ENCODE measurements at regions not wholly inside any gene's neighbourhood (a gene's known extent, or its start where the extent isn't known, plus 50 kb on each side); places are given as distances from the start of the nearest gene placed in this dataset.

DNA sequence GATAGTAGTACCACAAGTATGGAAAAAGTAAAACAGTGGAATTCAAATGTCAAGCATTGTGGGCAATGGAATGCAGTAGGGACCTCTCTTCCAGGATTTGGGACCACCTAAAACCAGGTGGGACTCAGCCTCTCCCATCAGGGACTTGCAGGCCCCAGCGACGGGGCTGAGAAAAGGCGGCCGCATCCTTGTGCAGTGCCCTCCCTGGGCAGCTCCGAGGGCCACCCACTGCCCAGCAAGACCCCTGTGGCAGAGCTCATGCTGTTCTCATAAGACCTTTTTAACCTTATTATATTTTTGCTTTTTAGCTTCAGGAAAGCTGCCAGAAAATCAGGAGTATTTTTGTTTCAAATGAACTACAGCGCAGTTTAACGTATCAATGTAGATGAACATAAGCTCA is 142.6 kb upstream of the RPS6KA2 start:
- in situ Hi-C loops (cut with MboI; ENCODE audit: low sequenced_read_pairs, unreplicated experiment): loop anchor here (10.0 kb wide), 2 partner anchors 215 to 385 kb away; partner anchors contain the start of gene GPR31
- TF ChIP-seq, protein P1, sequence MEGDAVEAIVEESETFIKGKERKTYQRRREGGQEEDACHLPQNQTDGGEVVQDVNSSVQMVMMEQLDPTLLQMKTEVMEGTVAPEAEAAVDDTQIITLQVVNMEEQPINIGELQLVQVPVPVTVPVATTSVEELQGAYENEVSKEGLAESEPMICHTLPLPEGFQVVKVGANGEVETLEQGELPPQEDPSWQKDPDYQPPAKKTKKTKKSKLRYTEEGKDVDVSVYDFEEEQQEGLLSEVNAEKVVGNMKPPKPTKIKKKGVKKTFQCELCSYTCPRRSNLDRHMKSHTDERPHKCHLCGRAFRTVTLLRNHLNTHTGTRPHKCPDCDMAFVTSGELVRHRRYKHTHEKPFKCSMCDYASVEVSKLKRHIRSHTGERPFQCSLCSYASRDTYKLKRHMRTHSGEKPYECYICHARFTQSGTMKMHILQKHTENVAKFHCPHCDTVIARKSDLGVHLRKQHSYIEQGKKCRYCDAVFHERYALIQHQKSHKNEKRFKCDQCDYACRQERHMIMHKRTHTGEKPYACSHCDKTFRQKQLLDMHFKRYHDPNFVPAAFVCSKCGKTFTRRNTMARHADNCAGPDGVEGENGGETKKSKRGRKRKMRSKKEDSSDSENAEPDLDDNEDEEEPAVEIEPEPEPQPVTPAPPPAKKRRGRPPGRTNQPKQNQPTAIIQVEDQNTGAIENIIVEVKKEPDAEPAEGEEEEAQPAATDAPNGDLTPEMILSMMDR (IDR thresholded peaks at IDR 0.05; ENCODE audit: borderline replicate concordance, control extremely low read depth, extremely low read depth, insufficient read depth, missing control alignments): no peak
- DNase-seq (ENCODE audit: low spot score): no peak

DNA sequence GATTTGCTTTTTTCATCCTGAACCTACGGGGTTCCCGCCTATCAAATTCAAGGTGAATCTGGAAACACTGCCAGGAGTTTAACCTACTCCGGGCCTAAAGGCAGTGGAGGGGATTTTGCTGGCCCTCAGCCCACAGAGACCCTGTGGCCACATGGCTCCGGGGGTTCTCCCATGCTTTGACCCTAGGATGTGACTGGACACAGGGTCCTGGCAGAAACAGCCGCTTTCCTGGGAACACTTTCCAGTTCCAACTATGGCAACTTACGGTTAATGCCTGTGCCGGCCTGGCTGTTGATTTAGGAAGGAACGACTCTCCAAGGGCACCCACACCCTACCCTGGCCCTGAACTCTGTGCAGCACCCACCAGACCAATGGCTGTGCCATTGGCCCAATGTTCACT is 141.7 kb upstream of the RPS6KA2 start:
- no peak for DNase-seq (ENCODE audit: low spot score)
- TF ChIP-seq, protein P1 (IDR thresholded peaks at IDR 0.05; ENCODE audit: borderline replicate concordance, control extremely low read depth, extremely low read depth, insufficient read depth, missing control alignments): no peak
- in situ Hi-C loops (cut with MboI; ENCODE audit: low sequenced_read_pairs, unreplicated experiment): no loop called here

DNA sequence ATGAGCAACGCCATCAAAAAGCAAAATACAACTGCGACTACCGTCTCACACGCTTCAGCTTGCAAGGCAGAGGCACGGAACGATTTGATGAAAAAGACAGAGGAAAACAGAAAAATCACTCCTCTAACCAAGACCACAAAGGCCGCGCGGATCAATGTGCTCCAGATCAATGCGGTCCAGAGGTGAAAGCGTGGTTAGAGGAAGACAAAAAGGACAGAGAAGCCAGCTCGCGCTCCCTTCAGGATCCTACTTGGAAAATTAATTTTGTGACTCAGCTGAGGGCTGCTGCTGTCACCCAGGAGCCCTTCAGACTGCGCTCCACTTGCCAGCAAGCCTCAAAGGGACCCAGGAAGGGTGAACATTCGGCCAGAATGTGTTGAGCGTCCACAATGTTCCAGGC is 140.2 kb upstream of the RPS6KA2 start:
- in situ Hi-C loops (cut with MboI; ENCODE audit: low sequenced_read_pairs, unreplicated experiment): no loop called here
- DNase-seq (ENCODE audit: low spot score): no peak
- TF ChIP-seq, protein P1 (IDR thresholded peaks at IDR 0.05; ENCODE audit: borderline replicate concordance, control extremely low read depth, extremely low read depth, insufficient read depth, missing control alignments): no peak

DNA sequence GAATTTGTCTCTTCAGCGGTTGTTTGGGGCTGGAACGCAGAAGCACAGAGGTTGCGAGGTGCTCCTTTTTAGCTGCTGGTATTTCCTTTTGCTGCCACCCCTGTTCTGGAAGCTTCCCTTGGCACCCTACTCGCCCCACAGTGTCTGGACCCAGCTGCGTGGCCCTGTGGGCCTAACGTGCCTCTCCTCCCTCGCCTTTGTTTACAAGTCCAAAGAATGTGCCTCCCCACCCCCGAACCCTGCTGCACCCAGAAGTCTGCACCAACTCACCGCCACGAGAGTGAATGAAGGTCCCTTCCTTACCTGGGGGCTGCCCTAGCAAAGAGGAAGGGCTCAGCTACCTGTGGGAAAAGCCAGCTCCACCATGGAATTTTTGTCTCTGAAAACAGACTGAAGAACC is 139.7 kb upstream of the RPS6KA2 start:
- TF ChIP-seq, protein P1 (IDR thresholded peaks at IDR 0.05; ENCODE audit: borderline replicate concordance, control extremely low read depth, extremely low read depth, insufficient read depth, missing control alignments): no peak
- in situ Hi-C loops (cut with MboI; ENCODE audit: low sequenced_read_pairs, unreplicated experiment): no loop called here
- no peak for DNase-seq (ENCODE audit: low spot score)

DNA sequence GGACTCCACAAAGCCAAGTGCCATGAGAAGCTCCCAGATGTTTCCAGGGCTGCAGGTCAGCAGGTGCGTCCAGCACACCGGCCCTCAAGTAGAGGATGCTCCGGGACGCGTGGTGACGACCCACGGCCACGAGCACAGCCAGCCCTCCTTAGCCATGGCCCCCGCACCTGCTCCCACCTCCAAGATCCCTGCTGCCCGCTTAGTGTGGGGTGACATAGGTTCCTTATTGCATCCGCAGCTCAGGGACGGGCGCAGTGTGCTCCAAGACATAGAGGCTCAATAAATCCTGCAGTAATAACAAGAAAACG is 138.1 kb upstream of the RPS6KA2 start:
- no peak for DNase-seq (ENCODE audit: low spot score)
- in situ Hi-C loops (cut with MboI; ENCODE audit: low sequenced_read_pairs, unreplicated experiment): no loop called here
- TF ChIP-seq, protein P1 (IDR thresholded peaks at IDR 0.05; ENCODE audit: borderline replicate concordance, control extremely low read depth, extremely low read depth, insufficient read depth, missing control alignments): no peak

DNA sequence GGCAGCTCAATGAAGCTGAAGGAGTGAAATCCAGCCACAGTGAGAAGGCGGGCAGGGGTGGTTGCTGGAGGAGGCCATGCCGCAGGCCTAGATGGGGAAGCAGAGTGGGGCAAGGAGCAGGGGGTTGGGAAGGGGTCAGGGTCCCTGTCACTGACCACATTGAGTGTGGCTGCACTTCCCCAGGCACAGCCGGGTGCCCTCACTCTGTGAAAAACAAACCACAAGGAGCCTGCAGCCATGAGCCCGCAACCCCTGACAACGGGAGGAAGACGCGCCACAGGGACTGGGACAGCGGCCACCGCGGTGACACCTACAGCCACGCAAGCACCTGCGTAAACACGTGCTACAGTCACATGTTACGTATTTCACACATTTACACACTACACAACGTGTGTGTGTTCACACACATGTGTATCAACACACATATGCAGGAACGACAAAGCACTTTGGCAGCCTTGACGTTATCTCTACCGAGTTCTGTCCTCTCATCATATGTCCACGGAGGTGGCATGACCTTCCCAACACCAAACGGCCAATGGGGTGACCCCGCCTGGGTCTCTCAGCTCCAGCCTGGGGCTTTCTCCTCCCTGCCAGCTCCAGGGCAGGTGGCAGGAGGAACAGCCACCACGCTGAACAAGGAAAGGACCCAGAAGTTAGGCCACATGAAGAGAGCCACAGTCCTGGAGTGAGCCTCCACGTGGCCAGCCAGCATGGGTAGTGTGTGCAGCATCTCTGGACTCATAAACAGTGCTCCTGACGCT is 137.6 kb upstream of the RPS6KA2 start:
- DNase-seq (ENCODE audit: low spot score): no peak
- in situ Hi-C loops (cut with MboI; ENCODE audit: low sequenced_read_pairs, unreplicated experiment): no loop called here
- TF ChIP-seq, protein P1 (IDR thresholded peaks at IDR 0.05; ENCODE audit: borderline replicate concordance, control extremely low read depth, extremely low read depth, insufficient read depth, missing control alignments): no peak
